GM12878 (cell line): ENCODE measurements at regions not wholly inside any gene's neighbourhood (a gene's known extent, or its start where the extent isn't known, plus 50 kb on each side); places are given as distances from the start of the nearest gene placed in this dataset.

Experiments
- ATAC-seq: fragments of 200-7000 bp; cut with Tn5 transposase; 3 replicates; pipeline ENCODE4 v1.9.1; 2020; ENCODE audit warnings: mild to moderate bottlenecking, moderate library complexity
- BruUV-seq: library from RNA; stranded (reverse); fragments of 400-500 nt; replicated peaks from 2 replicates; lab custom pipeline; 2021; lab: Mats Ljungman, UMichigan
- CTCF ChIA-PET: fragments of 300-600 bp; sonication (Branson Sonifier 250); formaldehyde crosslinking; extraction: SDS; loops from one replicate; lab custom pipeline; 2021; ENCODE audit warnings: inconsistent platforms; lab: Yijun Ruan, JAX
- POLR2A ChIA-PET: fragments of 350-600 bp; formaldehyde crosslinking; extraction: SDS; loops from one replicate; lab custom pipeline; 2021; ENCODE audit warnings: inconsistent platforms; lab: Charles Lee
- RAD21 ChIA-PET: fragments of 300-600 bp; sonication (Branson Sonifier 250); formaldehyde crosslinking; loops from one replicate; lab custom pipeline; 2023; ENCODE audit warnings: antibody characterized with exemption; ENCODE audit not compliant: unreplicated experiment; lab: Charles Lee
- SMC1A ChIA-PET: fragments of 300-600 bp; sonication (Branson Sonifier 250); formaldehyde crosslinking; loops from one replicate; lab custom pipeline; 2023; ENCODE audit not compliant: unreplicated experiment, uncharacterized antibody; lab: Charles Lee
- DNase-seq: peaks from one replicate; pipeline ENCODE4 v3.0.0-alpha.2; 2011; ENCODE audit warnings: low read depth, low spot score
- FAIRE-seq: peaks from 3 replicates; lab custom pipeline; 2011; peaks lifted over from hg19 to GRCh38; lab: Jason Lieb, UNC
- H2AFZ ChIP-seq: 2 replicates; pipeline ENCODE4 v1.6.0; 2011; ENCODE audit warnings: low read depth, low read length, control low read depth; ENCODE audit not compliant: control insufficient read depth
- H3K27ac ChIP-seq: 2 replicates; pipeline ENCODE4 v1.5.1; 2011; ENCODE audit warnings: control low read depth; ENCODE audit not compliant: control insufficient read depth, insufficient read depth
- H3K27me3 ChIP-seq, 2 experiments: replicated peaks in 1 of 2; 2 replicates each; pipeline versions ENCODE4 v1.6.0 to v1.6.1; 2011; ENCODE audit warnings: low read length in 1 of 2; ENCODE audit not compliant: control insufficient read depth in 2 of 2, insufficient read depth in 2 of 2
- H3K36me3 ChIP-seq, 2 experiments: 2 replicates each; pipeline ENCODE4 v1.5.1; 2011; ENCODE audit warnings: low read length in 1 of 2; ENCODE audit not compliant: control insufficient read depth in 2 of 2, insufficient read depth in 2 of 2
- H3K4me1 ChIP-seq: 2 replicates; pipeline ENCODE4 v1.6.1; 2011; ENCODE audit warnings: mild to moderate bottlenecking, low read length, moderate library complexity, mixed read lengths; ENCODE audit not compliant: control insufficient read depth, insufficient read depth
- H3K4me2 ChIP-seq: 2 replicates; pipeline ENCODE4 v1.6.0; 2011; ENCODE audit warnings: control low read depth; ENCODE audit not compliant: control insufficient read depth, insufficient read depth
- H3K4me3 ChIP-seq: fragments of 200-600 bp; sonication (generic); 2 replicates; pipeline ENCODE4 v1.5.1; 2016
- H3K79me2 ChIP-seq: 2 replicates; pipeline ENCODE4 v1.6.0; 2011; ENCODE audit warnings: low read length; ENCODE audit not compliant: control insufficient read depth, insufficient read depth
- H3K9ac ChIP-seq: 2 replicates; pipeline ENCODE4 v1.8.0; 2011; ENCODE audit warnings: low read length, control low read depth, mixed read lengths; ENCODE audit not compliant: control insufficient read depth, insufficient read depth
- H3K9me3 ChIP-seq: replicated peaks from 3 replicates; pipeline ENCODE4 v1.5.1; 2011; ENCODE audit warnings: mild to moderate bottlenecking, low read length; ENCODE audit not compliant: control insufficient read depth, insufficient read depth
- H4K20me1 ChIP-seq: 2 replicates; pipeline ENCODE4 v1.6.0; 2011; ENCODE audit not compliant: control insufficient read depth, insufficient read depth
- TAF1 ChIP-seq: IDR thresholded peaks from 2 replicates; pipeline ENCODE4 v1.6.1; 2011; ENCODE audit warnings: mild to moderate bottlenecking, low read depth, low read length, borderline replicate concordance
- WGBS: methylation state at CpG from one replicate; pipeline ENCODE4 v1.1.6; 2016; ENCODE audit warnings: low lambda C conversion rate; ENCODE audit not compliant: insufficient replicate concordance, insufficient coverage; ENCODE audit errors: missing lambda C conversion rate; 5-methylcytosine and 5-hydroxymethylcytosine counted together
- in situ Hi-C: fragments of 300-500 bp; cut with MboI; formaldehyde crosslinking; loops from 9 replicates; pipeline ENCODE4 v1.14.3; 2018; ENCODE audit warnings: mixed read lengths
- intact Hi-C: fragments of 100-400 bp; cut with micrococcal nuclease; formaldehyde crosslinking; loops from one replicate; pipeline ENCODE4 v1.14.2; 2022; ENCODE audit not compliant: unreplicated experiment
- TF ChIP-seq, protein P1 (sequence below): fragments of 450-650 bp; IDR thresholded peaks from 2 replicates; pipeline ENCODE4 v1.6.1; 2017; ENCODE audit warnings: mild to moderate bottlenecking
- TF ChIP-seq, protein P2 (sequence below): fragments of 450-650 bp; IDR thresholded peaks from 2 replicates; pipeline ENCODE4 v1.6.1; 2016; ENCODE audit warnings: mild to moderate bottlenecking
- TF ChIP-seq, protein P3 (sequence below): IDR thresholded peaks from 2 replicates; pipeline ENCODE4 v1.6.1; 2011; ENCODE audit warnings: mild to moderate bottlenecking, low read depth, low read length, moderate library complexity; ENCODE audit not compliant: insufficient replicate concordance

DNA sequence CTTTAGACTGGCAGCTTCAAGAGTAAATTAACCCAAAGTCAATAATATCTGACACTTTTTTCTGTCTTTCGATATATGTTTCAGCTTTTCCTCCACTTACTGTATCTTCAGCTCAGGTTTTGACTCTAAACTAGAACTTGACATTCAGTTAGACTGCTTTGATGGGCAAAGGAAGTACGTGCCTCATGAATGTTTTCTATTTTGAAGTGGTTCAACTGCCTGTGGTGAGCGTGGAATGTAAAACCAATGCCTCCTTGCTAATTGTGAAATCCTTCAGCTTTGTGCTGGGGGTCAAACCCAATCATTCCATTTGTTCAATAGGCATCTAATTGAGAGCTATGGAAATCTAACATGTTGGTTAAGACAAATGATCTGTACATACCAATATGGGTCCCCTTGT, 857.0 kb upstream of the HTR2C start (continued):
- TF ChIP-seq, protein P1, sequence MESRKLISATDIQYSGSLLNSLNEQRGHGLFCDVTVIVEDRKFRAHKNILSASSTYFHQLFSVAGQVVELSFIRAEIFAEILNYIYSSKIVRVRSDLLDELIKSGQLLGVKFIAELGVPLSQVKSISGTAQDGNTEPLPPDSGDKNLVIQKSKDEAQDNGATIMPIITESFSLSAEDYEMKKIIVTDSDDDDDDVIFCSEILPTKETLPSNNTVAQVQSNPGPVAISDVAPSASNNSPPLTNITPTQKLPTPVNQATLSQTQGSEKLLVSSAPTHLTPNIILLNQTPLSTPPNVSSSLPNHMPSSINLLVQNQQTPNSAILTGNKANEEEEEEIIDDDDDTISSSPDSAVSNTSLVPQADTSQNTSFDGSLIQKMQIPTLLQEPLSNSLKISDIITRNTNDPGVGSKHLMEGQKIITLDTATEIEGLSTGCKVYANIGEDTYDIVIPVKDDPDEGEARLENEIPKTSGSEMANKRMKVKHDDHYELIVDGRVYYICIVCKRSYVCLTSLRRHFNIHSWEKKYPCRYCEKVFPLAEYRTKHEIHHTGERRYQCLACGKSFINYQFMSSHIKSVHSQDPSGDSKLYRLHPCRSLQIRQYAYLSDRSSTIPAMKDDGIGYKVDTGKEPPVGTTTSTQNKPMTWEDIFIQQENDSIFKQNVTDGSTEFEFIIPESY: no peak
- TF ChIP-seq TAF1: no peak

DNA sequence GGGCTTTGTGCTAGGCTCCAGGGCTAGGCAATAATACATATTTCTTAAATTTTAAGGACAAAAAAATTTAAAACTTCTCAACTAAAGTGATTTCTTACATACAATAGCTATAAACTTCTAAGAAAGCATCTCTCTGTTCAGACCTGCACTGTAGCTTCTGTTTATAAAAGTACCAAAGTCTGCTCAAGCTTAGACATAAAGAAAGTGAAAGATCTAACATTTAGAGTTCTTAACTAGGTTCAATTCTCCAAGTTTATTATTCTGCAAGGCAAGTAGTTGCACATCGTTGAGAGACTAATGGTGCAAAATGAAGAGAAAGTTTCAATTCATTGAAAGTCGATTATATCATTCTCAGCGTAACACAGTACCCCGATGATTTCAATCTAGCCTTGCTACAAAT, 857.4 kb upstream of the HTR2C start:
- ChIA-PET POLR2A (no interaction called here), SMC1A (interaction anchor here (0.8 to 1.4 kb wide), 2 partner anchors 20 to 104 kb away, joined by 3 read pairs; no protein-coding TSS in a partner anchor), CTCF (interaction anchor here (1.0 kb wide), 1 partner anchor 16 kb away, joined by 3 read pairs; no protein-coding TSS in a partner anchor), RAD21 (interaction anchor here (1.1 kb wide), 1 partner anchor 16 kb away, joined by 3 read pairs; no protein-coding TSS in a partner anchor)
- intact Hi-C loops (no loop called here), in situ Hi-C loops (no loop called here)
- ATAC-seq (peak; percentile 35), DNase-seq (no peak), FAIRE-seq (no peak)
- Histone ChIP-seq H3K9me3 (no peaks in the 10 kb centered on the region), H3K27ac (no peak overlapping the region), H3K4me2 (no peak overlapping the region), H3K27me3 (no peaks in the 10 kb centered on the region), H3K4me3 (no peak overlapping the region), H3K36me3 (no peaks in the 10 kb centered on the region), H3K4me1 (no peaks in the 10 kb centered on the region), H4K20me1 (no peaks in the 10 kb centered on the region), H3K79me2 (no peaks in the 10 kb centered on the region), H3K9ac (no peak overlapping the region), H2AFZ (no peak overlapping the region)
- BruUV-seq: no TSS peak
- TF ChIP-seq, protein P2, sequence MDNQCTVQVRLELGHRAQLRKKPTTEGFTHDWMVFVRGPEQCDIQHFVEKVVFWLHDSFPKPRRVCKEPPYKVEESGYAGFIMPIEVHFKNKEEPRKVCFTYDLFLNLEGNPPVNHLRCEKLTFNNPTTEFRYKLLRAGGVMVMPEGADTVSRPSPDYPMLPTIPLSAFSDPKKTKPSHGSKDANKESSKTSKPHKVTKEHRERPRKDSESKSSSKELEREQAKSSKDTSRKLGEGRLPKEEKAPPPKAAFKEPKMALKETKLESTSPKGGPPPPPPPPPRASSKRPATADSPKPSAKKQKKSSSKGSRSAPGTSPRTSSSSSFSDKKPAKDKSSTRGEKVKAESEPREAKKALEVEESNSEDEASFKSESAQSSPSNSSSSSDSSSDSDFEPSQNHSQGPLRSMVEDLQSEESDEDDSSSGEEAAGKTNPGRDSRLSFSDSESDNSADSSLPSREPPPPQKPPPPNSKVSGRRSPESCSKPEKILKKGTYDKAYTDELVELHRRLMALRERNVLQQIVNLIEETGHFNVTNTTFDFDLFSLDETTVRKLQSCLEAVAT: 0 out of 2 replicates have a peak, but pooled peaks have one; percentile 28
- TF ChIP-seq, protein P3, sequence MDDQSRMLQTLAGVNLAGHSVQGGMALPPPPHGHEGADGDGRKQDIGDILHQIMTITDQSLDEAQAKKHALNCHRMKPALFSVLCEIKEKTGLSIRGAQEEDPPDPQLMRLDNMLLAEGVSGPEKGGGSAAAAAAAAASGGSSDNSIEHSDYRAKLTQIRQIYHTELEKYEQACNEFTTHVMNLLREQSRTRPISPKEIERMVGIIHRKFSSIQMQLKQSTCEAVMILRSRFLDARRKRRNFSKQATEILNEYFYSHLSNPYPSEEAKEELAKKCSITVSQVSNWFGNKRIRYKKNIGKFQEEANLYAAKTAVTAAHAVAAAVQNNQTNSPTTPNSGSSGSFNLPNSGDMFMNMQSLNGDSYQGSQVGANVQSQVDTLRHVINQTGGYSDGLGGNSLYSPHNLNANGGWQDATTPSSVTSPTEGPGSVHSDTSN: no peak
- WGBS: 58% methylated on average over 4 of the region's 4 CpGs
